Liver (tissue), 8 donors: ENCODE measurements at regions not wholly inside any gene's neighbourhood (a gene's known extent, or its start where the extent isn't known, plus 50 kb on each side); places are given as distances from the start of the nearest gene placed in this dataset.

Experiments
- DNase-seq: peaks from one replicate; pipeline ENCODE4 v3.0.0-alpha.2; 2017; ENCODE audit warnings: low spot score
- H3K27ac ChIP-seq, 2 donors: one replicate each; pipeline ENCODE4 v1.7.0; 2013; ENCODE audit warnings: inconsistent platforms in 2 of 2, low read length in 2 of 2, control low read depth in 1 of 2, low read depth in 1 of 2, mild to moderate bottlenecking in 1 of 2
- H3K27me3 ChIP-seq, 4 donors: one replicate each; pipeline versions ENCODE4 v1.6.1 to v1.7.0; 2013; ENCODE audit warnings: low read length in 3 of 4, inconsistent platforms in 1 of 4, mild to moderate bottlenecking in 1 of 4, moderate library complexity in 1 of 4; ENCODE audit not compliant: control insufficient read depth in 4 of 4, insufficient read depth in 4 of 4
- H3K36me3 ChIP-seq, 4 donors: one replicate each; pipeline versions ENCODE4 v1.6.1 to v1.7.0; 2013; ENCODE audit warnings: low read length in 3 of 4, mild to moderate bottlenecking in 3 of 4, low read depth in 1 of 4, moderate library complexity in 1 of 4; ENCODE audit not compliant: control insufficient read depth in 4 of 4, insufficient read depth in 3 of 4
- H3K4me1 ChIP-seq, 4 donors: one replicate each; pipeline versions ENCODE4 v1.6.1 to v1.7.0; 2013; ENCODE audit warnings: low read length in 3 of 4, mild to moderate bottlenecking in 3 of 4, moderate library complexity in 1 of 4; ENCODE audit not compliant: control insufficient read depth in 4 of 4, insufficient read depth in 4 of 4
- H3K4me3 ChIP-seq, 3 donors: one replicate each; pipeline versions ENCODE4 v1.6.1 to v1.7.0; 2013; ENCODE audit warnings: low read length in 3 of 3, control low read depth in 1 of 3, low read depth in 1 of 3, mild to moderate bottlenecking in 1 of 3
- H3K9ac ChIP-seq, 2 donors: one replicate each; pipeline ENCODE4 v1.7.0; 2013; ENCODE audit warnings: low read length in 2 of 2, mild to moderate bottlenecking in 2 of 2, moderate library complexity in 2 of 2, control low read depth in 1 of 2, low read depth in 1 of 2
- H3K9me3 ChIP-seq, 4 donors: one replicate each; pipeline versions ENCODE4 v1.6.1 to v1.7.0; 2013; ENCODE audit warnings: low read length in 3 of 4; ENCODE audit not compliant: control insufficient read depth in 4 of 4
- FOXA1 ChIP-seq: IDR thresholded peaks from 2 replicates; pipeline ENCODE4 v1.6.1; 2016; ENCODE audit warnings: antibody characterized with exemption
- JUND ChIP-seq, 2 donors: IDR thresholded peaks; 2 replicates each; pipeline ENCODE4 v1.6.1; 2016; ENCODE audit warnings: antibody characterized with exemption in 2 of 2
- NR2F2 ChIP-seq: IDR thresholded peaks from 2 replicates; pipeline ENCODE4 v1.6.1; 2016; ENCODE audit warnings: antibody characterized with exemption
- RAD21 ChIP-seq, 2 donors: IDR thresholded peaks; 2 replicates each; pipeline ENCODE4 v1.6.1; 2016; ENCODE audit warnings: antibody characterized with exemption in 2 of 2, mild to moderate bottlenecking in 2 of 2
- REST ChIP-seq: IDR thresholded peaks from 2 replicates; pipeline ENCODE4 v1.6.1; 2016; ENCODE audit warnings: antibody characterized with exemption, mild to moderate bottlenecking
- SP1 ChIP-seq: IDR thresholded peaks from 2 replicates; pipeline ENCODE4 v1.6.1; 2018; ENCODE audit warnings: antibody characterized with exemption, mild to moderate bottlenecking
- TAF1 ChIP-seq: conservative IDR thresholded peaks from 2 replicates; pipeline ENCODE4 v1.6.1; 2016; ENCODE audit warnings: antibody characterized with exemption, mild to moderate bottlenecking
- YY1 ChIP-seq: IDR thresholded peaks from 2 replicates; pipeline ENCODE4 v1.6.1; 2016; ENCODE audit warnings: antibody characterized with exemption, mild to moderate bottlenecking
- WGBS: extraction: QIAGEN DNeasy Blood & Tissue Kit; methylation state at CpG from one replicate; pipeline ENCODE4 v1.1.7; 2013; 5-methylcytosine and 5-hydroxymethylcytosine counted together
- TF ChIP-seq, protein P1 (sequence below): fragments of 150-350 bp; IDR thresholded peaks from 2 replicates; pipeline ENCODE4 v1.5.1; 2017; ENCODE audit warnings: improper control_type of control experiment, low read depth, low read length; ENCODE audit not compliant: missing input control
- donor health status: healthy.
- donor health status: healthy.
- donor health status: healthy.
- donor health status: healthy.
- donor health status: healthy.

- no peak overlapping the region for H3K4me3 ChIP-seq
- TF ChIP-seq YY1, result no peak
- TF ChIP-seq RAD21 (IDR thresholded peaks at IDR 0.05), result peak; percentile 16 to 17
- no peak overlapping the region for H3K9ac ChIP-seq
- H3K9me3 ChIP-seq, result peaks cover 0 to 4% (median 0%) of the 10 kb centered on the region in 4 donors
- H3K27ac ChIP-seq, result no peak overlapping the region
- WGBS, result 66% methylated on average over 1 of the region's 1 CpG
- H3K36me3 ChIP-seq, result no peaks in the 10 kb centered on the region
- H3K4me1 ChIP-seq, result no peaks in the 10 kb centered on the region
- no peak for DNase-seq
- H3K27me3 ChIP-seq, result no peaks in the 10 kb centered on the region
These were observed 499.0 kb downstream of the NUF2 start for GRCh38 chr1:163820766-163821165.

DNA sequence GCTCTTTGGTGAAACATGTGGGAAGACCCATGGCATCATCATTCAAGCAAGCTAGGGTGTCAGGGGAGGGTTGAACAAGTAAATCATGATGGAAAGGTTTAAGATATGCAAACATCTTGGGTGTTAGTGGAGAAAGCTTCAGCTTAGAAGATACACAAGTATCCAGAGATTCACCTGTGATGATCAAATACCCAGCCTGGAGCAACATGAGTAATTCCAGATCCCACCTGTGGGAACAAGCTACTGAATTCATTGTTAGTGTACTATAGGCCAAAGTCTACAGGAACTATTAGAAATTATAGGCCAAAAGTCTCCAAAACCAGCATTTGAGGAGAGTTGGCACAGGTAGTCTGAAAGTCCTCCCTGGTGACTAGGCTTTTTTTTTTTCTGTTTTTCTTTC lies 499.9 kb downstream of the NUF2 start:
- no peak for TF ChIP-seq SP1
- no peak for TF ChIP-seq NR2F2
- TF ChIP-seq YY1, result no peak
- TF ChIP-seq, protein P1, sequence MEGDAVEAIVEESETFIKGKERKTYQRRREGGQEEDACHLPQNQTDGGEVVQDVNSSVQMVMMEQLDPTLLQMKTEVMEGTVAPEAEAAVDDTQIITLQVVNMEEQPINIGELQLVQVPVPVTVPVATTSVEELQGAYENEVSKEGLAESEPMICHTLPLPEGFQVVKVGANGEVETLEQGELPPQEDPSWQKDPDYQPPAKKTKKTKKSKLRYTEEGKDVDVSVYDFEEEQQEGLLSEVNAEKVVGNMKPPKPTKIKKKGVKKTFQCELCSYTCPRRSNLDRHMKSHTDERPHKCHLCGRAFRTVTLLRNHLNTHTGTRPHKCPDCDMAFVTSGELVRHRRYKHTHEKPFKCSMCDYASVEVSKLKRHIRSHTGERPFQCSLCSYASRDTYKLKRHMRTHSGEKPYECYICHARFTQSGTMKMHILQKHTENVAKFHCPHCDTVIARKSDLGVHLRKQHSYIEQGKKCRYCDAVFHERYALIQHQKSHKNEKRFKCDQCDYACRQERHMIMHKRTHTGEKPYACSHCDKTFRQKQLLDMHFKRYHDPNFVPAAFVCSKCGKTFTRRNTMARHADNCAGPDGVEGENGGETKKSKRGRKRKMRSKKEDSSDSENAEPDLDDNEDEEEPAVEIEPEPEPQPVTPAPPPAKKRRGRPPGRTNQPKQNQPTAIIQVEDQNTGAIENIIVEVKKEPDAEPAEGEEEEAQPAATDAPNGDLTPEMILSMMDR, result no peak
- no peak for TF ChIP-seq FOXA1
- no peak for TF ChIP-seq REST
- no peaks in the 10 kb centered on the region for H3K27me3 ChIP-seq
- DNase-seq, result no peak
- no peak overlapping the region for H3K4me3 ChIP-seq
- no peak overlapping the region for H3K9ac ChIP-seq
- no peak overlapping the region for H3K27ac ChIP-seq
- H3K4me1 ChIP-seq, result no peaks in the 10 kb centered on the region
- H3K9me3 ChIP-seq, result peaks cover 0 to 4% (median 0%) of the 10 kb centered on the region in 4 donors
- H3K36me3 ChIP-seq, result no peaks in the 10 kb centered on the region

- DNase-seq, result no peak
- H3K9ac ChIP-seq, result no peak overlapping the region
- peak; percentile 57 for TF ChIP-seq NR2F2
- TF ChIP-seq RAD21 (IDR thresholded peaks at IDR 0.05), result no peak
- no peak for TF ChIP-seq JUND (IDR thresholded peaks at IDR 0.05)
- no peak for TF ChIP-seq TAF1
- TF ChIP-seq SP1, result no peak
- no peaks in the 10 kb centered on the region for H3K4me1 ChIP-seq
- H3K36me3 ChIP-seq, result no peaks in the 10 kb centered on the region
- peaks cover 0 to 4% (median 0%) of the 10 kb centered on the region in 4 donors for H3K9me3 ChIP-seq
- H3K27me3 ChIP-seq, result peaks cover 0 to 2% (median 0%) of the 10 kb centered on the region in 4 donors
- H3K27ac ChIP-seq, result no peak overlapping the region
- H3K4me3 ChIP-seq, result no peak overlapping the region
These were observed 501.3 kb downstream of the NUF2 start for GRCh38 chr1:163823017-163823416.
